SH-SY5Y (cell line): ENCODE measurements at regions not wholly inside any gene's neighbourhood (a gene's known extent, or its start where the extent isn't known, plus 50 kb on each side); places are given as distances from the start of the nearest gene placed in this dataset.

ENCODE experiments used
- GATA2 ChIP-seq: IDR thresholded peaks from 2 replicates; pipeline ENCODE4 v1.6.1; 2011; ENCODE audit warnings: mild to moderate bottlenecking, low read depth, low read length
- GATA3 ChIP-seq: IDR thresholded peaks from 2 replicates; pipeline ENCODE4 v1.6.1; 2011; ENCODE audit warnings: low read depth, mild to moderate bottlenecking, low read length, moderate library complexity

GRCh38 chr10:61317706-61318105 is 135.5 kb downstream of the TMEM26 start:
- TF ChIP-seq GATA2 (no peak), GATA3 (no peak)
